KMS-11 (cell line): ENCODE measurements at regions not wholly inside any gene's neighbourhood (a gene's known extent, or its start where the extent isn't known, plus 50 kb on each side); places are given as distances from the start of the nearest gene placed in this dataset.

Experiments used
- H2AFZ ChIP-seq: fragments of 200-600 bp; sonication (generic); 2 replicates; pipeline ENCODE4 v1.6.1; 2016; ENCODE audit warnings: antibody characterized with exemption, mixed run types, low read depth
- H3K27ac ChIP-seq: fragments of 200-600 bp; sonication (generic); 2 replicates; pipeline ENCODE4 v1.6.1; 2016; ENCODE audit warnings: mild to moderate bottlenecking, mixed run types
- H3K27me3 ChIP-seq: fragments of 200-600 bp; sonication (generic); 2 replicates; pipeline ENCODE4 v1.6.1; 2017; ENCODE audit warnings: mild to moderate bottlenecking, low read depth, mixed run types, moderate library complexity; ENCODE audit not compliant: insufficient read depth
- H3K36me3 ChIP-seq: fragments of 200-600 bp; sonication (generic); 2 replicates; pipeline ENCODE4 v1.6.1; 2017; ENCODE audit warnings: mild to moderate bottlenecking, mixed run types; ENCODE audit not compliant: insufficient read depth
- H3K4me1 ChIP-seq: fragments of 200-600 bp; sonication (generic); 2 replicates; pipeline ENCODE4 v1.6.1; 2016; ENCODE audit warnings: mild to moderate bottlenecking, low read depth, mixed run types; ENCODE audit not compliant: poor library complexity, severe bottlenecking
- H3K4me2 ChIP-seq: fragments of 200-600 bp; sonication (generic); 2 replicates; pipeline ENCODE4 v1.7.0; 2016; ENCODE audit warnings: mild to moderate bottlenecking, mixed run types
- H3K4me3 ChIP-seq: fragments of 200-600 bp; sonication (generic); IDR thresholded peaks from 2 replicates; pipeline ENCODE4 v1.6.1; 2017; ENCODE audit warnings: low read depth, low read length, mixed read lengths; ENCODE audit not compliant: insufficient read depth
- H3K79me2 ChIP-seq: fragments of 200-600 bp; sonication (generic); 2 replicates; pipeline ENCODE4 v1.6.1; 2016; ENCODE audit warnings: low read depth, mixed run types; ENCODE audit not compliant: insufficient read depth
- H3K9ac ChIP-seq: fragments of 200-600 bp; sonication (generic); 2 replicates; pipeline ENCODE4 v1.6.1; 2016; ENCODE audit warnings: mild to moderate bottlenecking, mixed run types
- H4K20me1 ChIP-seq: fragments of 200-600 bp; sonication (generic); 2 replicates; pipeline ENCODE4 v1.6.1; 2016; ENCODE audit warnings: mild to moderate bottlenecking, mixed run types; ENCODE audit not compliant: insufficient read depth
- TF ChIP-seq, protein P1 (sequence below): fragments of 200-600 bp; sonication (generic); conservative IDR thresholded peaks from 2 replicates; pipeline ENCODE4 v1.6.1; 2017; ENCODE audit warnings: low read depth, mild to moderate bottlenecking, antibody characterized with exemption, low read length, moderate library complexity, mixed read lengths

DNA sequence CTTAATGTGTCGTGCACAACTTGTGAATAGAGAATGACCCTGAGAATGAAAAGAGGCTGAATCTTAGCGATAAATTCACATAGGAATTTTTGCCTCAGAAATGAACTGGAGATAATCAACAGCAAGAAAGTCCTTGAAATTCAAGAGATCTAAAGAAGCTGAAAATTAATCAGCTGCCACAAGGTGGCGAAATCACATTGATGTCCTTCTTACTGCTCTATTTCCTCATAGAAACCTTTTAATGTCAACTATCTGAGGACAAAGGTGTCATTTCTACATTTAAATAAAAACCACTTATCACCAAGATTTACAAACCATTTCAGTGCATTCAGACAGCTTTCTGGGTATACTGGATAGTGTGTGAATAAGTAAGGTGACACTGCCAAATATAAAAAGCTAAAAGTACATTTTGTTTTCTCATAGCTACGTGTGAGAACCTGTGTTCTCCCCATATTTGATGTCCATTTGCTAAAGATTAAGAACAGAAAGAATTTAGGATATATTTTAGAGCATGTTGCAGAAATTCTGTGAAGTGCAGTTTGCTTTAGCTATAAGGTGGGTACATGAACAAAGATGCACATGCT lies 485.3 kb upstream of the PTBP2 start:
- no peaks in the 10 kb centered on the region for H4K20me1 ChIP-seq
- H2AFZ ChIP-seq = no peak overlapping the region
- H3K79me2 ChIP-seq = no peaks in the 10 kb centered on the region
- no peaks in the 10 kb centered on the region for H3K36me3 ChIP-seq
- H3K9ac ChIP-seq = no peak overlapping the region
- no peak overlapping the region for H3K4me2 ChIP-seq
- no peaks in the 10 kb centered on the region for H3K27me3 ChIP-seq
- no peaks in the 10 kb centered on the region for H3K4me1 ChIP-seq
- TF ChIP-seq, protein P1, sequence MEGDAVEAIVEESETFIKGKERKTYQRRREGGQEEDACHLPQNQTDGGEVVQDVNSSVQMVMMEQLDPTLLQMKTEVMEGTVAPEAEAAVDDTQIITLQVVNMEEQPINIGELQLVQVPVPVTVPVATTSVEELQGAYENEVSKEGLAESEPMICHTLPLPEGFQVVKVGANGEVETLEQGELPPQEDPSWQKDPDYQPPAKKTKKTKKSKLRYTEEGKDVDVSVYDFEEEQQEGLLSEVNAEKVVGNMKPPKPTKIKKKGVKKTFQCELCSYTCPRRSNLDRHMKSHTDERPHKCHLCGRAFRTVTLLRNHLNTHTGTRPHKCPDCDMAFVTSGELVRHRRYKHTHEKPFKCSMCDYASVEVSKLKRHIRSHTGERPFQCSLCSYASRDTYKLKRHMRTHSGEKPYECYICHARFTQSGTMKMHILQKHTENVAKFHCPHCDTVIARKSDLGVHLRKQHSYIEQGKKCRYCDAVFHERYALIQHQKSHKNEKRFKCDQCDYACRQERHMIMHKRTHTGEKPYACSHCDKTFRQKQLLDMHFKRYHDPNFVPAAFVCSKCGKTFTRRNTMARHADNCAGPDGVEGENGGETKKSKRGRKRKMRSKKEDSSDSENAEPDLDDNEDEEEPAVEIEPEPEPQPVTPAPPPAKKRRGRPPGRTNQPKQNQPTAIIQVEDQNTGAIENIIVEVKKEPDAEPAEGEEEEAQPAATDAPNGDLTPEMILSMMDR = peak; percentile 66
- H3K27ac ChIP-seq = no peak overlapping the region
- H3K4me3 ChIP-seq = no peak overlapping the region

DNA sequence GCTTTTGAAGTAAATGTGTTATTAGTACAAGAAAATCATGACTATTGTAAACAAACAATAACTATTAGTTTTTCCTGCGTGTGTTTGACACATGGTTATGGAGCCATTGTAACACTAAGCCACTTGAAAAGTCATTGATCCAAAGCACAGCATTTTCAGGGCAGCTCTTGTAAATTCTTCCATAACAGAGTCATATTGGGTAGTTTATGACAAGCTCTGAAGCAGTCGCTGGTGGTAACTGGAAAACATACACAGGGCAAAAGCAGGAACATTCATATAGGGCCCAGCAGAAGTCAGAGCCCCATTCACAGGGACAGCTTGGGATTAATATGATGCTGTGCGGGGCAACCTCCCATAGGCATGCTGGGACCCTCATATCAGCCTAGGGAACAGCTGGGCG lies 483.2 kb upstream of the PTBP2 start:
- H3K4me1 ChIP-seq = no peaks in the 10 kb centered on the region
- no peaks in the 10 kb centered on the region for H4K20me1 ChIP-seq
- H3K9ac ChIP-seq = no peak overlapping the region
- H3K27ac ChIP-seq = no peak overlapping the region
- TF ChIP-seq, protein P1 = no peak
- H3K79me2 ChIP-seq = no peaks in the 10 kb centered on the region
- no peak overlapping the region for H2AFZ ChIP-seq
- no peaks in the 10 kb centered on the region for H3K36me3 ChIP-seq
- no peak overlapping the region for H3K4me3 ChIP-seq
- no peak overlapping the region for H3K4me2 ChIP-seq
- H3K27me3 ChIP-seq = no peaks in the 10 kb centered on the region

DNA sequence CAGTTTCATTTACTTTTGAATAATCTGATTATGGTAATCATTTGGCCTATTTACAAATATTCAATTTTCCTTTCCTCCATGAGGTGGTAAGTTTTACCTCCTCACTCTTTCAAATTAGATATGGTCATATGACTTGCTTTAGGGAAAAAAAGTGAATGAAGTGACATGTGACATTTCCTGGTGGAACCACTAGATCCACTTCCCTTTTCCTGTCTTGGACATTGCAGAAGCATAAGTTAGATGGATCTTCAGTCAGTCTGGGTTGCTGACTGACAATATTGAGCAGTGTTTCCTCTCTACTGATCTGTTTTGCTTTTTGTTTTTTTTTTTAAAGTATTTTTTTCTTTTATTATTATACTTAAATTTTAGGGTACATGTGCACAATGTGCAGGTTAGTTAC lies 481.1 kb upstream of the PTBP2 start:
- Histone ChIP-seq H3K4me1 (no peaks in the 10 kb centered on the region), H3K27me3 (no peaks in the 10 kb centered on the region), H3K36me3 (no peaks in the 10 kb centered on the region), H3K27ac (no peak overlapping the region), H2AFZ (no peak overlapping the region), H3K9ac (no peak overlapping the region), H3K4me3 (no peak overlapping the region), H3K4me2 (no peak overlapping the region), H4K20me1 (no peaks in the 10 kb centered on the region), H3K79me2 (no peaks in the 10 kb centered on the region)
- TF ChIP-seq, protein P1 = no peak

DNA sequence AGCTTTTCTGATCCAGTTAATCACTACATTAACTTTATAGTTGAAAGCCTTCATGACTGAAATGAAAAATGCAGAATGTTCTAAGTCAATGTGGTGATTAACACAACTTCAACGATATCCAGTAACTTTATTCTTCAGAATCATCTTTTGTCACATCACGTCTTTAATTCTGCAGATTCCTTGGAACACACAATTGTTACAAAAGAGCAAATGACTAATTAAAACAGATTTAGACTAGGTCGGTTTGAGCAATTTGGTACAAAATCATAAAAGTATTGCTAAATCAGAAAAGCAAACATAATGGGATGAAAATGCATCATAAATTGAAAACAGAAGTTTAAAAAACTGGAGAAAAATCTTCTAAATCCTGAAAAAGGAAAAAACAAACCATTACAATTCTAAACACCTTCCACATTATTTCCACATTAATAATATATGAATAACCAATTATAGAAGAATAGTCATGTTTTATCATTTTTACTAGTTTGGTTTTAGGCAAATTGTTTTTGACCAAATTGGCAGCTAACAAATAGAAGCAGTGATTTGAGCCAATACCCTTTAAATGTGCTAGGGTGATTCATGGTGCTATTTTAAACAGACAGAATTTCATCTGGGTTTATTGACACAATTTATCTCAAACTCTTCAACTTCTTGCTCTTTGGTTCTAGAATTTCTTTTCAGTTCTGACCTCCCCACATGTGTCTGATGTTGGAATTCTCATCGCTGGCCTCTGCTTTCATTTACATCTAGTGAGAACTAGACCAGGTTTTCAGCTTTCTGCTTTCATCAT lies 468.1 kb upstream of the PTBP2 start:
- H4K20me1 ChIP-seq = no peaks in the 10 kb centered on the region
- no peak overlapping the region for H3K4me2 ChIP-seq
- TF ChIP-seq, protein P1 = no peak
- no peak overlapping the region for H2AFZ ChIP-seq
- H3K9ac ChIP-seq = no peak overlapping the region
- no peak overlapping the region for H3K27ac ChIP-seq
- H3K27me3 ChIP-seq = no peaks in the 10 kb centered on the region
- H3K79me2 ChIP-seq = no peaks in the 10 kb centered on the region
- no peak overlapping the region for H3K4me3 ChIP-seq
- H3K4me1 ChIP-seq = no peaks in the 10 kb centered on the region
- no peaks in the 10 kb centered on the region for H3K36me3 ChIP-seq
